ENCODE measurements at regions not wholly inside any gene's neighbourhood (a gene's known extent, or its start where the extent isn't known, plus 50 kb on each side); places are given as distances from the start of the nearest gene placed in this dataset.

DNA sequence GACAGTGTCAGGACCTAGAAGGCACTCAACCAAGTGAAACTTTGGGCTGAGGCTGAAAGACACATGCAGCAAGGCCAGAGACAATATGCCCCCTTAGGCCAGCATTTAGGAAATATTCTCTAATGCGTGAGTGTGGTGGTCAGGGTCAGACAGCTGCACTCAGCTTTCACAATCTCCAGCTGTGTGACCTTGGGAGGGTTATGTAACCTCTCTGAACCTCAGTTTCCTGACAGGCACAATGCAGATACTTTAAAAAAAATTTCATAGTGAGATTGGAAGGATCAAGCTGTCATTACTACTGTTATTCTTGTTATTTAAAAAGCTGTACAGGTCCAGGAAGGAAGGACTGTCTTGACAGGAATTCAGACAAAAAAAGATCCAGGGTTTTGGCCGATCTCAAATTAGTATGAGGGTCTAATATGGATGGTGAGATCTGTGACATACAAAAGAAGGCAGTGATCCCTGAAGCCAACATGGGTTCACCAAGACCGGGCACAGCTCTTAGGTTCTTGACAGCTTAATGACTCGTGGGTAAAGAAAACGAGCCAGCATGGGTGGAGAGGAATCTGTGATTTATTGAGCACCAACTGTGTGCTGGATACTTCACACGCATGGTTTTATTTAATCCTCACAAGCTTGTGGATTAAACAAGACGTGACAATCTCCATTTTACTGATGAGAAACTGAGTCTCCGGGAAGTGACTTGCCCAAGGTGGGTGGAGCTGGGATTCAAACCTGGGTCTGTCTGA lies 54.6 kb upstream of the POU3F1 start:
- Histone ChIP-seq H3K27me3 (replicated peaks; ENCODE audit: control insufficient read depth, insufficient read depth, low read length) (peaks cover 51% of the 10 kb centered on the region), H3K9me3 (ENCODE audit: control insufficient read depth, low read length) (no peaks in the 10 kb centered on the region), H3K4me3 (ENCODE audit: low read length) (no peak overlapping the region), H3K9ac (ENCODE audit: low read length) (no peak overlapping the region), H3K36me3 (ENCODE audit: control insufficient read depth, insufficient read depth, low read length, severe bottlenecking) (no peaks in the 10 kb centered on the region), H3K4me1 (ENCODE audit: control insufficient read depth, insufficient read depth, low read length) (no peaks in the 10 kb centered on the region)
- no peak for DNase-seq (ENCODE audit: low read depth)

DNA sequence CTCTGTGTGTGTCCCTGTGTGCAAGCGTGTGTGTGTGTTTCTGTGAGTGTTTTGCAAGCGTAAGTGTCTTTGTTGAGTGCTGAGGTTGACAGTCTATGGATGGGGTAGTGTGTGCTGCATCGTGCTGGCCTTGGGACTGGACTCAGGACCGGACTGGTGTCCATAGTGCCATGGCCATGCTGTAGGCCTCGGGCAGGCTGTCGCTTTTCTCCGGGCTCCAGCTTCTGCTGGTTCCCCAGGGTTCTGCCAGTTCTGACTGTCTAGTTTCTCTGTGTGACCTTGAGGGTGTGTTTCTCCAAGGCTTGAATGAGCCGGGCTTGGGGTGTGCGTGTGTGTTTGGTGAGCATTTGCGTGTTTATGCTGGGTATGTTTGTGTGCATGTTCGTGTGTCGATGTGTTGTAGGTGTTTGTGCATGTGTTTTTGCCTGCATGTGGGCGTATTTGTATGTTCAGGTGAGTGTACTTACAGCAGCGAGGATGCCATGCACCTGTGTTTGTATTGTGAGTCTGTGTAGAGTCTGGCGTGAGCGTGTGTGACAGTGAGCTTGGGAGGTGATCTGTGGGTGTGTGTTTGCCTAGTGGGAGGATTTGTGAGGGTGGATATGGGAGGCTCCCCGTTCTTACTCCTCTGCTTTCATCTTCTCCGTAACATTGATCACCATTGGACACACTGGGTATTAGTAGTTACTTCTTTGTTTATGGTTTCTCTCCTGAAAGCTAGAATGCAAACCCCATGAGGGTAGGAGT lies 51.7 kb upstream of the POU3F1 start:
- no peak for DNase-seq (ENCODE audit: low read depth)
- Histone ChIP-seq H3K36me3 (ENCODE audit: control insufficient read depth, insufficient read depth, low read length, severe bottlenecking) (no peaks in the 10 kb centered on the region), H3K9me3 (ENCODE audit: control insufficient read depth, low read length) (no peaks in the 10 kb centered on the region), H3K4me3 (ENCODE audit: low read length) (no peak overlapping the region), H3K4me1 (ENCODE audit: control insufficient read depth, insufficient read depth, low read length) (no peaks in the 10 kb centered on the region), H3K9ac (ENCODE audit: low read length) (no peak overlapping the region), H3K27me3 (replicated peaks; ENCODE audit: control insufficient read depth, insufficient read depth, low read length) (peaks cover 61% of the 10 kb centered on the region)

DNA sequence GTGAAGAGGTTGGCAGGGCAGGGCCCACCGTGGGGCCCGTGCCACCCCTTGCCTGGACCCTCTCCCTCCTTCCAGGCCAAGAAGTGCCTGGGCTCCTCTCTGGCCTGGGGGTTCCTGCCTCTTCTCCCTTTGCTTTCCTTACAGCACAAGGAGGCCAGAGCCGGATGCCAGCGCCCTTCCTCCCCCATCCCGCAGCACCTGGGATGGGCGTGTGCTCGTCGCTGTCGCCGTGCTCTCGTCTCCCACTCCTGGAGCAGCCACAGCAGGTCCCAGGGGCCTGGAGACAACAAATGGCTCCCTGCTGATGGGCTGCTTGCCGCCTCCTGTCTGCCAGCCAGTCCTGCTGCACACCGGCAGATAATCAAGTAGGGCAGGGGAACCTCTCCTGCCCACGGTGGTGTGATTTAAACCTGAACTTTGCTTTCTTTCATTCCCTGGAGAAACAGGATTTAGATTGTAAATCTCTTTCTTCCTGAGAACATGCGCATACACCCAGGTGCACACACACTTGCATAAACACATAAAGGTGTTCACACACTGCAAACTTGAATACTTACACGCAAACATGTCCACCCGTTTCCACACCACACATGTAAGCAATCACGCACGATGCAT lies 50.8 kb upstream of the POU3F1 start:
- H3K9ac ChIP-seq (ENCODE audit: low read length): no peak overlapping the region
- H3K4me3 ChIP-seq (ENCODE audit: low read length): no peak overlapping the region
- no peaks in the 10 kb centered on the region for H3K36me3 ChIP-seq (ENCODE audit: control insufficient read depth, insufficient read depth, low read length, severe bottlenecking)
- no peaks in the 10 kb centered on the region for H3K4me1 ChIP-seq (ENCODE audit: control insufficient read depth, insufficient read depth, low read length)
- no peaks in the 10 kb centered on the region for H3K9me3 ChIP-seq (ENCODE audit: control insufficient read depth, low read length)
- no peak for DNase-seq (ENCODE audit: low read depth)
- peaks cover 58% of the 10 kb centered on the region for H3K27me3 ChIP-seq (replicated peaks; ENCODE audit: control insufficient read depth, insufficient read depth, low read length)

Data from adipocyte (in vitro differentiated cells).